ENCODE measurements at regions not wholly inside any gene's neighbourhood (a gene's known extent, or its start where the extent isn't known, plus 50 kb on each side); places are given as distances from the start of the nearest gene placed in this dataset.

DNA sequence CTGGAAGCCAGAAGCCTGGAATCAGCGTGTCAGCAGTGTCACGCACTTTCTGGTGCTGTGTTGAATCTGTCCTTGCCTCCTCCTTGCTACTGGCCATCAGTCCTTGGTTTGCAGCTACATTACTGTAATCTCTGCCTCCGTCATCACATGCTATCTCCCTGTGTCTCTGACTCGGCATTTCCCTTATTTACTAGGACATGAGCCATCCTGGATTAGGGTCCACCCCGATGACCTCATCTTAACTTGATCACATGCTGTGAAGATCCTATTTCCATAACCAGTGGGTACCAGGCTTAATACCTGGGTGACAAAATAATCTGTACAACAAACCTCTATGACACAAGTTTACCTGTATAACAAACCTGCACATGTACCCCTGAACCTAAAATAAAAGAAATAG, 518.0 kb upstream of the KLF6 start:
- TF ChIP-seq GATA2 (IDR thresholded peaks at IDR 0.05; ENCODE audit: low read depth, low read length) (no peak), GATA3 (IDR thresholded peaks at IDR 0.05; ENCODE audit: low read depth, low read length) (no peak)

Data from SH-SY5Y (cell line).